ENCODE measurements at regions not wholly inside any gene's neighbourhood (a gene's known extent, or its start where the extent isn't known, plus 50 kb on each side); places are given as distances from the start of the nearest gene placed in this dataset.

DNA sequence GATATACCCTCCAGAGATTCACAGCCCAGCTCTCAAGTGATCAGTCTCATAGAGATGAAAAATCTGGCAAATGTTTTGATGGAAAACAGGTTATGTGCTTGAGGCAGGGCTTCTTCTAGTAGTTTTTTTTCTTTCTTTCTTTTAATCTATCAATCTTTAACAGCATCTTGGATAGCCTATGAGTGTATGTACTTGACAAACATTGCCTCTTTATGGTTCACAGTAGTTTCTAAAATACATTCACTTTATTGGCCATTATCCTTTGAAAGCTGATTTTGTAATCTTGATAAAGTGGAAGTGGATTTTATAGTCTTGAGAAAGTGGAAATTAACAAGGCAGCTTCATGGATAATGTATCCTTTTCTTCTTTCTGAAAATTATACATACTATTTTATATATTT lies 51.4 kb upstream of the IL1R1 start:
- TF ChIP-seq, protein P1, sequence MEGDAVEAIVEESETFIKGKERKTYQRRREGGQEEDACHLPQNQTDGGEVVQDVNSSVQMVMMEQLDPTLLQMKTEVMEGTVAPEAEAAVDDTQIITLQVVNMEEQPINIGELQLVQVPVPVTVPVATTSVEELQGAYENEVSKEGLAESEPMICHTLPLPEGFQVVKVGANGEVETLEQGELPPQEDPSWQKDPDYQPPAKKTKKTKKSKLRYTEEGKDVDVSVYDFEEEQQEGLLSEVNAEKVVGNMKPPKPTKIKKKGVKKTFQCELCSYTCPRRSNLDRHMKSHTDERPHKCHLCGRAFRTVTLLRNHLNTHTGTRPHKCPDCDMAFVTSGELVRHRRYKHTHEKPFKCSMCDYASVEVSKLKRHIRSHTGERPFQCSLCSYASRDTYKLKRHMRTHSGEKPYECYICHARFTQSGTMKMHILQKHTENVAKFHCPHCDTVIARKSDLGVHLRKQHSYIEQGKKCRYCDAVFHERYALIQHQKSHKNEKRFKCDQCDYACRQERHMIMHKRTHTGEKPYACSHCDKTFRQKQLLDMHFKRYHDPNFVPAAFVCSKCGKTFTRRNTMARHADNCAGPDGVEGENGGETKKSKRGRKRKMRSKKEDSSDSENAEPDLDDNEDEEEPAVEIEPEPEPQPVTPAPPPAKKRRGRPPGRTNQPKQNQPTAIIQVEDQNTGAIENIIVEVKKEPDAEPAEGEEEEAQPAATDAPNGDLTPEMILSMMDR (IDR thresholded peaks at IDR 0.05) = no peak
- no peak for TF ChIP-seq POLR2A (IDR thresholded peaks at IDR 0.05)

Measured in body of pancreas (tissue), 4 donors.